GM12864 (cell line): ENCODE measurements at regions not wholly inside any gene's neighbourhood (a gene's known extent, or its start where the extent isn't known, plus 50 kb on each side); places are given as distances from the start of the nearest gene placed in this dataset.
"Not testable (repeated sequence)": the region's sequence is repeated elsewhere in the genome, so short reads cannot be mapped to it uniquely, and the experiment has no call there.

Experiments used
- DNase-seq: peaks from one replicate; pipeline ENCODE4 v3.0.0-alpha.2; 2011; ENCODE audit warnings: low read depth
- H3K4me3 ChIP-seq: 2 replicates; pipeline ENCODE4 v1.5.1; 2011; ENCODE audit warnings: mild to moderate bottlenecking, low read depth, low read length, control low read depth
- CTCF ChIP-seq: IDR thresholded peaks from 2 replicates; pipeline ENCODE4 v1.5.1; 2011; ENCODE audit warnings: low read depth, mild to moderate bottlenecking, moderate library complexity, low read length, control low read depth, inconsistent platforms; ENCODE audit errors: missing control alignments

DNA sequence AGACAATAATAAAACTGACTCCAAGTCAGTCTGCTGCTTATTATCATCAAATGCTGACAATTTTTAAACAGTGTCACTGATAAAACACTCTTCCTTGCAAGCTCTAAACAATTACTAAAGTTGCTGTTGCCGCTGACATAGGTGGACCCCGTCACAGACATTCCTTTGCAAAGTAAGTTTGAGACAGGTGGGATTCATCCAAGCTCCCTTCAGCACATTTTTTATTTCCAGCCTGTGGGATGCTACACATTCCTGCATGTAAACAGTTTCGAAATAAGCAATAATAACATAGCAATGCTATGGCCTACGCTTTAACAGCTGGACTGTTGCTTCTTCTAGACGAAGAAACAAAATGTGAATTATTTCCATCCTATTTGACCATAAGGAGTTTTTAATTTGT is 85.4 kb upstream of the HIF1A start:
- no peak for DNase-seq
- no peak overlapping the region for H3K4me3 ChIP-seq
- TF ChIP-seq CTCF: no peak

GRCh38 chr14:61610900-61611299 is 84.4 kb upstream of the HIF1A start:
- no peak for DNase-seq
- no peak for TF ChIP-seq CTCF
- no peak overlapping the region for H3K4me3 ChIP-seq

DNA sequence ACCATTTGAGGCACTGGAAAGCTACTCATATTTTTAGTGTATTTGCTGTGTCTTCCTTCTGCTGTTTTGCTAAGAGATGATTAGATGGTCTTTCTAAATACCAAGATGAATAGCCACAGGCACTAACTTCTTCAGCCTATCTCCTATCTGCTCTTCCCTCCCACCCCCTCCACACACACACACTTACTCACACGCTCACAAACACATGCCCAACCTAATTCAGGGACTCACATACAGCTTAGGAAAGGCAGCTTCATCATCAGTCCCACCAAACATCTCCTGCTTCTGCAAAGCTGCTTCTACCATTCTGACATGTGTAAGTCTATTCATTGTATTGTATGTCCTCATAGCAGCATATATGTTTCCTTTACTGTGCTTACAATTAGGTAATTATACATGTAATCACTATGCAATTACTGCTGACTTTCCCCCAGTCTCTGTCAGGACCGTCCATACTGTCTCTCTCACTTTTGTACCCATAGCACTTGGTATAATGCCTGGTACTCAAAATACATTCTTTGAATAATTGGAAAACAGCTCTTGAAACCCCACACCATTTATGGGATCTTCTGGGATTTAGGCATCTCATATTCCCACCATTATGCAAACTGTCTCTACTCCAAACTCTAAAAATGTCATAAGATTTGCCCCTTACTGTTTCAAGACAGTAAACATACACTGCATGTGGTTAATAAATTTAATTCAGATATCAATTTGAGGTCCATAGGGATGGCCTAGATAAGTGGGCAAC is 83.3 kb upstream of the HIF1A start:
- no peak for DNase-seq
- no peak overlapping the region for H3K4me3 ChIP-seq
- no peak for TF ChIP-seq CTCF

- not testable (repeated sequence) for DNase-seq, H3K4me3 ChIP-seq
These were observed 82.3 kb upstream of the HIF1A start for GRCh38 chr14:61613006-61613405.

GRCh38 chr14:61614693-61615092 is 80.6 kb upstream of the HIF1A start:
- no peak for TF ChIP-seq CTCF
- no peak overlapping the region for H3K4me3 ChIP-seq
- no peak for DNase-seq

DNA sequence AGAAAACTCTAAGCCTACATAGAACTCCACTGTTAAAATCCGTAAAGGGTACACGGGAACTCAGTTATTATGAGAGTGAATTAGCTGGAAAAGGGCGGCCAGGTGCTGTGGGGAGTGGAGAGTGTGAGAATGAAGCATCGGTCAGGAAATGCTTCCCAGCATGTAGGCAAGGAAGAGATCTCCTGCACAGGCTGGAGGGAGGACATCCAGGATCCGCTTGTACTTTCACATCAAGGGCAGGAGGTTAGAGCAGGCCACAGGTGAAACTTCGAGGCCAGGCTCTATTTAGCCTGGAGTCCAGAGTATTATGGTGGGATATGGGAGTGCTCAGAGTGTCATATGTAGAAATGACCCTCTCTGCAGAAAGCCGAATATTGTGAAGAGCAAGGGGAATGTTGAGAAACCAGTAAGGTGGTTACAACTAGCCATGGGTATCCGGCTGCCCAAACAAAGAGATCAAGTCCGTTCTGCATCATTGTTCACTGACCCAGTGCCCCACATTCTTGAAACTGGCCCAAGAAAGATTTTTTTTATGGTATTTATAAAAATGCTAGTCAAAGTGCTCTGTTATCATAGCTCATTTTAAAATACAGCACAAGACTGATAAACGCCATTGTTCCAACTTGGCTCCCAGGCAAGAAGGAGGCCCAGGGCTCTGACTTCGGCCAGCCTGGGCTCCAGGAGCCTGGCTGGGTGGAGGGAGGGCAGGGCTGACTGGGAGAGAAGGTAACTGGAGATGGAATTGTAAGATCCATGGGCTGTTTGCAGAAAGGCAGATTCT is 79.4 kb upstream of the HIF1A start:
- TF ChIP-seq CTCF: no peak
- no peak for DNase-seq
- no peak overlapping the region for H3K4me3 ChIP-seq

GRCh38 chr14:61616524-61617185 is 78.7 kb upstream of the HIF1A start:
- H3K4me3 ChIP-seq: no peak overlapping the region
- no peak for DNase-seq
- TF ChIP-seq CTCF: no peak
